Astrocyte (in vitro differentiated cells and primary cell): ENCODE measurements at regions not wholly inside any gene's neighbourhood (a gene's known extent, or its start where the extent isn't known, plus 50 kb on each side); places are given as distances from the start of the nearest gene placed in this dataset.

Experiments
- EZH2 ChIP-seq: IDR thresholded peaks from 2 replicates; pipeline ENCODE4 v1.6.1; 2012; ENCODE audit warnings: mild to moderate bottlenecking, low read length, inconsistent platforms; ENCODE audit not compliant: insufficient read depth
- TF ChIP-seq, protein P1 (sequence below): IDR thresholded peaks from 2 replicates; pipeline ENCODE4 v1.5.1; 2011; ENCODE audit warnings: low read depth, mild to moderate bottlenecking, inconsistent platforms, low read length, moderate library complexity; ENCODE audit not compliant: insufficient read depth

- TF ChIP-seq, protein P1, sequence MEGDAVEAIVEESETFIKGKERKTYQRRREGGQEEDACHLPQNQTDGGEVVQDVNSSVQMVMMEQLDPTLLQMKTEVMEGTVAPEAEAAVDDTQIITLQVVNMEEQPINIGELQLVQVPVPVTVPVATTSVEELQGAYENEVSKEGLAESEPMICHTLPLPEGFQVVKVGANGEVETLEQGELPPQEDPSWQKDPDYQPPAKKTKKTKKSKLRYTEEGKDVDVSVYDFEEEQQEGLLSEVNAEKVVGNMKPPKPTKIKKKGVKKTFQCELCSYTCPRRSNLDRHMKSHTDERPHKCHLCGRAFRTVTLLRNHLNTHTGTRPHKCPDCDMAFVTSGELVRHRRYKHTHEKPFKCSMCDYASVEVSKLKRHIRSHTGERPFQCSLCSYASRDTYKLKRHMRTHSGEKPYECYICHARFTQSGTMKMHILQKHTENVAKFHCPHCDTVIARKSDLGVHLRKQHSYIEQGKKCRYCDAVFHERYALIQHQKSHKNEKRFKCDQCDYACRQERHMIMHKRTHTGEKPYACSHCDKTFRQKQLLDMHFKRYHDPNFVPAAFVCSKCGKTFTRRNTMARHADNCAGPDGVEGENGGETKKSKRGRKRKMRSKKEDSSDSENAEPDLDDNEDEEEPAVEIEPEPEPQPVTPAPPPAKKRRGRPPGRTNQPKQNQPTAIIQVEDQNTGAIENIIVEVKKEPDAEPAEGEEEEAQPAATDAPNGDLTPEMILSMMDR: no peak
- TF ChIP-seq EZH2: no peak
Observed at GRCh38 chr10:61110188-61110844, 166.3 kb upstream of the RHOBTB1 start.
